ENCODE measurements at regions not wholly inside any gene's neighbourhood (a gene's known extent, or its start where the extent isn't known, plus 50 kb on each side); places are given as distances from the start of the nearest gene placed in this dataset.

- DNase-seq (ENCODE audit: low spot score): no peak
Measured at GRCh38 chr10:83037653-83038052, 1101.7 kb upstream of the GHITM start.

- no peak for DNase-seq (ENCODE audit: low spot score)
Measured at GRCh38 chr10:83038631-83039030, 1100.7 kb upstream of the GHITM start.

GRCh38 chr10:83045731-83046130, 1093.6 kb upstream of the GHITM start:
- DNase-seq (ENCODE audit: low spot score): no peak

- DNase-seq (ENCODE audit: low spot score): no peak
Measured at GRCh38 chr10:83050815-83051214, 1088.5 kb upstream of the GHITM start.

- DNase-seq (ENCODE audit: low spot score): no peak
Measured at GRCh38 chr10:83062871-83063270, 1076.4 kb upstream of the GHITM start.

- DNase-seq (ENCODE audit: low spot score): no peak
Measured at GRCh38 chr10:83073472-83073871, 1065.8 kb upstream of the GHITM start.

GRCh38 chr10:83075016-83075814, 1064.1 kb upstream of the GHITM start:
- no peak for DNase-seq (ENCODE audit: low spot score)

GRCh38 chr10:83075815-83076355, 1063.4 kb upstream of the GHITM start:
- DNase-seq (ENCODE audit: low spot score): no peak

GRCh38 chr10:83076443-83076842, 1062.9 kb upstream of the GHITM start:
- DNase-seq (ENCODE audit: low spot score): no peak

- DNase-seq (ENCODE audit: low spot score): no peak
Measured at GRCh38 chr10:83078160-83078559, 1061.1 kb upstream of the GHITM start.

GRCh38 chr10:83078645-83079044, 1060.7 kb upstream of the GHITM start:
- no peak for DNase-seq (ENCODE audit: low spot score)

GRCh38 chr10:83083831-83084230, 1055.5 kb upstream of the GHITM start:
- DNase-seq (ENCODE audit: low spot score): no peak

- DNase-seq (ENCODE audit: low spot score): no peak
Measured at GRCh38 chr10:83089335-83089734, 1050.0 kb upstream of the GHITM start.

GRCh38 chr10:83104616-83105015, 1034.7 kb upstream of the GHITM start:
- no peak for DNase-seq (ENCODE audit: low spot score)

- no peak for DNase-seq (ENCODE audit: low spot score)
Measured at GRCh38 chr10:83108565-83109333, 1030.6 kb upstream of the GHITM start.

- no peak for DNase-seq (ENCODE audit: low spot score)
Measured at GRCh38 chr10:83119346-83119745, 1020.0 kb upstream of the GHITM start.

GRCh38 chr10:83122336-83122735, 1017.0 kb upstream of the GHITM start:
- DNase-seq (ENCODE audit: low spot score): no peak

- DNase-seq (ENCODE audit: low spot score): no peak
Measured at GRCh38 chr10:83127942-83128575, 1011.2 kb upstream of the GHITM start.

GRCh38 chr10:83140811-83141210, 998.5 kb upstream of the GHITM start:
- DNase-seq (ENCODE audit: low spot score): no peak

GRCh38 chr10:83142074-83142563, 997.2 kb upstream of the GHITM start:
- no peak for DNase-seq (ENCODE audit: low spot score)

- no peak for DNase-seq (ENCODE audit: low spot score)
Measured at GRCh38 chr10:83144461-83144860, 994.8 kb upstream of the GHITM start.

- no peak for DNase-seq (ENCODE audit: low spot score)
Measured at GRCh38 chr10:83153714-83154113, 985.6 kb upstream of the GHITM start.

All from CD4-positive, alpha-beta T cell treated with Interleukin-2 at 100 ng/mL for 4 hours (primary cell).